Activated T-cell treated with anti-CD3 and anti-CD28 coated beads, Interleukin-2, amount 50 U/mL, for 72 hours (primary cell): ENCODE measurements at regions not wholly inside any gene's neighbourhood (a gene's known extent, or its start where the extent isn't known, plus 50 kb on each side); places are given as distances from the start of the nearest gene placed in this dataset.
A peak's percentile ranks its signal among the peaks of the same experiment; 100 is the strongest.
"Not testable (repeated sequence)": the region's sequence is repeated elsewhere in the genome, so short reads cannot be mapped to it uniquely, and the experiment has no call there.

Experiments used
- ATAC-seq, 2 donors: fragments of 150-1000 bp; cut with Tn5 transposase; replicated peaks in 1 of 2; 2 replicates each; pipeline ENCODE4 v1.10.0; 2021; ENCODE audit warnings: moderate library complexity in 2 of 2, mild to moderate bottlenecking in 1 of 2
- DNase-seq, 2 donors: peaks; one replicate each; pipeline ENCODE4 v3.0.0; 2021 to 2022; ENCODE audit warnings: mixed read lengths in 1 of 2
- H3K27ac Mint-ChIP-seq: one replicate; pipeline ENCODE4 v1.8.0; 2022; ENCODE audit warnings: mild to moderate bottlenecking, moderate library complexity, mixed read lengths
- H3K27me3 Mint-ChIP-seq: one replicate; pipeline ENCODE4 v1.8.0; 2022; ENCODE audit warnings: low read depth, mixed read lengths
- H3K36me3 Mint-ChIP-seq, 2 donors: one replicate each; pipeline ENCODE4 v1.8.0; 2022; ENCODE audit warnings: mixed read lengths in 2 of 2, mild to moderate bottlenecking in 1 of 2; ENCODE audit not compliant: insufficient read depth in 2 of 2
- H3K4me1 Mint-ChIP-seq: one replicate; pipeline ENCODE4 v1.8.0; 2022; ENCODE audit warnings: low read depth, mixed read lengths
- H3K4me3 Mint-ChIP-seq, 2 donors: one replicate each; pipeline ENCODE4 v1.8.0; 2022; ENCODE audit warnings: mild to moderate bottlenecking in 2 of 2, mixed read lengths in 2 of 2, moderate library complexity in 2 of 2
- H3K9me3 Mint-ChIP-seq, 2 donors: one replicate each; pipeline ENCODE4 v1.8.0; 2022; ENCODE audit warnings: mixed read lengths in 2 of 2

DNA sequence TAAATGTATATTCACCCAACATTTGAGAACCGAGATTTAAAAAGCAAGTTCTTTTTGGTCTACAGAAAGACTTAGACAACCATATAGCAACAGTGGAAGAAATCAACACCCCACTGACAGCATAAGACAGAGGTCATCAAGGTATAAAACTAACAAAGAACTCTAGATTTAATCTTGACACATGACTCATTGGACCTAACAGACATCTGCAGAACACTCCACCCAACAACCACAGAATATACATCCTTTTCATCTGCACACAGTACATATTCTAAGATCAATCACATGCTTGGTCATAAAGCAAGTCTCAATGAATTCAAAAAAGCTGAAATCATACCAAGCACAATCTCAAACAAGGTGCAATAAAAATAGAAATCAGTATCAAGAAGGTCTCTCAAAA, 65.8 kb downstream of the SPIN4 start:
- DNase-seq (no peak), ATAC-seq (no peak)
- Mint-ChIP-seq H3K4me1 (no peaks in the 10 kb centered on the region), H3K27ac (no peak overlapping the region), H3K27me3 (no peaks in the 10 kb centered on the region), H3K36me3 (peaks cover 0 to under 1% of the 10 kb centered on the region in 2 donors), H3K9me3 (peaks cover 1 to 2% of the 10 kb centered on the region in 2 donors), H3K4me3 (no peak overlapping the region)

DNA sequence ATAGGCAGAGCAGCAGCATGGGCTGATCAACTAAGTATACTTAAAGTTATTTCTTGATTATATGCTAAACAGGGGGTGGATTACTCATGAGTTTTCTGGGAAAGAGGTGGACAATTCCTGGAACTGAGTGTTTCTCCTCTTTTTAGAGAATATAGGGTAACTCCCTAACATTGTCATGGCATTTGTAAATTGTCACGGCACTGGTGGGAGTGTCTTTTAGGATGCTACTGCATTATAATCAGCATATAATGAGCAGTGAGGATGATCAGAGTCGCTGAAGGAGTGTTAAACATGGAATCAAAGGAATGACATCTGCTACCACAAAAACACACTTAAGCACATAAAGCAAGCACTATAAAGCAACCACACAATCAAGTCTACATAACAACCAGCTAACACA, 66.5 kb downstream of the SPIN4 start:
- no peak for DNase-seq
- no peaks in the 10 kb centered on the region for H3K4me1 Mint-ChIP-seq
- H3K27ac Mint-ChIP-seq = no peak overlapping the region
- H3K4me3 Mint-ChIP-seq = no peak overlapping the region
- H3K9me3 Mint-ChIP-seq = peaks cover 1 to 2% of the 10 kb centered on the region in 2 donors
- no peaks in the 10 kb centered on the region for H3K36me3 Mint-ChIP-seq
- no peak for ATAC-seq
- no peaks in the 10 kb centered on the region for H3K27me3 Mint-ChIP-seq

DNA sequence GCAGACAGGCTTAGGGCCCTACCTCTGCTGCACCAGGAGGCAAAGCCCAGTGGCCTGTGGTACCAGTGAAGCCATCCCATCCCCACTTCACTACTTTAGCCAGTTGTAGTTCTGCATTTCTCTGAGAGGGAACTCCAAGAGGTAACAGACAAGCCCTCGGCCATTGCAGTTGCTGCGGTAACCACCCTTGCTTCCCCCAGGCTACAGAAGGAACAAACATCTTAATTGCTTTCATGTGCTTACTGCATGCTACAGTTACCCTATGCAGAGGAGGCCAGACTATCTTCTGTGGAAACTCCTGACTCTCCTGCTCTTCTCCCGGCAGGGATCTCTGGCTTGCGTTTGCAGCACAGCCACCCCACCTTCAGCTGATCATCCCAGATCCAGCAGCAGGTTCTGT, 67.8 kb downstream of the SPIN4 start:
- Mint-ChIP-seq H3K36me3 (no peaks in the 10 kb centered on the region), H3K4me1 (no peaks in the 10 kb centered on the region), H3K4me3 (no peak overlapping the region), H3K27ac (no peak overlapping the region), H3K27me3 (no peaks in the 10 kb centered on the region), H3K9me3 (peaks cover 1 to 2% of the 10 kb centered on the region in 2 donors)
- ATAC-seq = no peak
- DNase-seq = no peak

DNA sequence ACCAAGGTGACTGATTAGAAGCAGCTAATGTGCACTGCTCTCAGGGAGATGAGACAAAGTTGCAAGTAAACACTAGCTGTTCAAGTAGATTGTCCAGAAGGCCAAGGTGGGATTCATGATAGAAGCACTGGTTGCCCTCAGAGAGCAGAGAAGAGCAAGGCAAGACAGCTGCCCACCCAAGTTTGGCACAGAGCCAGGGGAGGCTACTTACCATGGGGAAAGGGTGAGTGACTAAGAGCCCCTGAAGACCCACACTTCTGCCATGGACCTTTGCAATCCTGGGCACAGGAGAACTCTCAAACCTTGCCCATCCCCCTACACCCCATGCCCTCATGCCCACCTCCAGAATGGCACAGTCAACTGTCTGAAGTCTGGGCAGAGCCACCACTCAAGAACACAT, 68.3 kb downstream of the SPIN4 start:
- no peak for ATAC-seq

DNA sequence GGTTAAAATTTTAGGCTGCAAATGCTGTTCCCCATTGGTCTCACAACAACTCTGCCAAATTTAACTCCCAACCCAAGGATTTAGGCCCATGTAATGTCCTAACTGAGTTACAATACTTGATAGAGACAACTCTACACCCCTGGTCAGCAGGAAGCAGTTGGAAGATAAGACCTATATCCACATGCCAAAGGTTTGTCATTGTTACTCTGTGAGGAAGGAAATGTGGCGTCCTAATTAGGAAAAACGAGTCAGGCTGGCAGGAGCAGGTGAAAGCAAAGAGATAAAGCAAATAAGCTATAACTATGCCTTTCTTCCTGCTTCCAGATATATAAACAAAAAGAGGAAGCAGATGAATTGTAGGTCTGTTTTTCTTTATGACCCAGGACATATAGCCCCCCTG, 69.1 kb downstream of the SPIN4 start:
- Mint-ChIP-seq H3K36me3 (no peaks in the 10 kb centered on the region), H3K9me3 (no peaks in the 10 kb centered on the region), H3K4me1 (no peaks in the 10 kb centered on the region), H3K4me3 (no peak overlapping the region), H3K27ac (no peak overlapping the region), H3K27me3 (no peaks in the 10 kb centered on the region)
- ATAC-seq = no peak
- DNase-seq = no peak

More for the DNA sequence above, 68.3 kb downstream of the SPIN4 start:
- Mint-ChIP-seq H3K27ac (no peak overlapping the region), H3K4me3 (no peak overlapping the region), H3K36me3 (no peaks in the 10 kb centered on the region), H3K9me3 (peaks cover 1 to 2% of the 10 kb centered on the region in 2 donors), H3K27me3 (no peaks in the 10 kb centered on the region), H3K4me1 (no peaks in the 10 kb centered on the region)
- DNase-seq = no peak

DNA sequence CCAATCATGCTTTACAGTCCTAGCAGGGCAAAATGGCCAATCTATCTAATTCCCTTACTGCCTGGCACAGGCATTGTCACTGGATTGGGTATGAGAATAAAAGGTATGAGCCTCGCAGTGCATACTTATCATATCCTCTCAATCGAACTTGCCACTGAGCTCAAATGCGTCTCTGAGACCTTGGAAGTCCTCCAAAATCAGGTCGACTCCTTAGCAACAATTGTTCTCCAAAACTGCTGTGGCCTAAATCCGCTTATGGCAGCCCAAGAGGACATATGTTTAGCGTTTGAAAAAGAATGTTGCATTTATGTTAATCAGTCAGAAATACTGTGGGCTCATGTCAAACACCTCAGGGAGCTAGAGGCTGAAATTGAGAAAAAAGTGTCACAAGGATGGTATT, 69.7 kb downstream of the SPIN4 start:
- DNase-seq (no peak), ATAC-seq (no peak)
- Mint-ChIP-seq H3K27me3 (no peaks in the 10 kb centered on the region), H3K4me3 (no peak overlapping the region), H3K27ac (no peak overlapping the region), H3K36me3 (no peaks in the 10 kb centered on the region), H3K9me3 (no peaks in the 10 kb centered on the region), H3K4me1 (no peaks in the 10 kb centered on the region)

DNA sequence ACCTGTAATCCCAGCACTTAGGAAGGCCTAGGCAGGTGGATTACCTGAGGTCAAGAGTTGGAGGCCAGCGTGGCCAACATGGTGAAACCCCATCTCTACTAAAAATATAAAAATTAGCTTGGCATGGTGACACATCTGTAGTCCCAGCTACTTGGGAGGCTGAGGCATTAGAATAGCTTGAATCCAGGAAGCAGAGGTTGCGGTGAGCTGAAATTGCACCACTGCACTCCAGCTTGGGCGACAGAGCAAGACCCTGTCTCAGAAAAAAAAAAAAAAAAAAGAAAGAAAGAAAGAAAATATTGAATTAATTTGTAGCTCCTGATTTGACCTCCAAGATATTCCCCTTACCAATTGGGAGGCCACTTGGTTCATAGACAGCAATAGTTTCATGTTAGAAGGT, 73.7 kb downstream of the SPIN4 start:
- not testable (repeated sequence) for ATAC-seq, H3K36me3 Mint-ChIP-seq, H3K9me3 Mint-ChIP-seq, H3K4me1 Mint-ChIP-seq, DNase-seq, H3K27ac Mint-ChIP-seq, H3K4me3 Mint-ChIP-seq
- peaks cover 11% of the 10 kb centered on the region for H3K27me3 Mint-ChIP-seq

DNA sequence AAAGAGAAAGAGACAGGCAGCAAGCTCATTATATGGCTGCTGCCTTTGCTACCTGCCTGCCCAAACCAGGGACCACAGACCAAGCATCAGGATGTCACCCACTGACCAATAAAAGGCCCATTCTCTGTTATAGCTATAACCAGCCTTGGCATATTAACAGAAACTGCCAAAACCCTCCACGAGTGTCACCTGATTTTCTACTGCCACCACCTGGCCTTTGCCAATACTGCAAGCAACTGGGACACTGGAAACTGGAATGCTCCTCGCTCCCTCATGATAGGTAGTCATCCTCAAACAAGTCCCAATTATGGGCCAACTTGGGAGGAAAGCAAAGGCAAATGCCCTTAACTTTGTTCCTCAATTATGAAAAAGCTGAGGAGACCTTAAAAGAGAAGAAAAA, 76.0 kb downstream of the SPIN4 start:
- no peaks in the 10 kb centered on the region for H3K36me3 Mint-ChIP-seq
- peaks cover 11% of the 10 kb centered on the region for H3K27me3 Mint-ChIP-seq
- H3K27ac Mint-ChIP-seq = no peak overlapping the region
- H3K9me3 Mint-ChIP-seq = no peaks in the 10 kb centered on the region
- ATAC-seq (no peak), DNase-seq (peak; percentile 8 to 22)
- no peak overlapping the region for H3K4me3 Mint-ChIP-seq
- H3K4me1 Mint-ChIP-seq = no peaks in the 10 kb centered on the region

DNA sequence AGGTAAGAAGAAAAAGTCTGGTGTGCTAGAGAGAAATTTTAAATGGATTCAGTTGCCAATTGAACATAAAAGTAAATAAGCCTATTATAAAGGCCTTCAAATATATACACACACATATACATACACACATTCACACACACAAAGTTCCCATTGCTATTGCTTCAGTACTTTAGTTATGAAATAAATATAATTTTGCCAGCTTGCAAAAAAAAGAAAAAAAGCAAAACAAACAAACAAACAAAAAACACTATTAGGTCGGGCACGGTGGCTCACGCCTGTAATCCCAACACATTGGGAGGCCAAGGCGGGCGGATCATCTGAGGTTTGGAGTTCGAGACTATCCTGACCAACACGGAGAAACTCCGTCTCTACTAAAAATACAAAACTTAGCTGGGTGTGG, 80.3 kb downstream of the SPIN4 start:
- no peak for ATAC-seq
- no peak for DNase-seq

DNA sequence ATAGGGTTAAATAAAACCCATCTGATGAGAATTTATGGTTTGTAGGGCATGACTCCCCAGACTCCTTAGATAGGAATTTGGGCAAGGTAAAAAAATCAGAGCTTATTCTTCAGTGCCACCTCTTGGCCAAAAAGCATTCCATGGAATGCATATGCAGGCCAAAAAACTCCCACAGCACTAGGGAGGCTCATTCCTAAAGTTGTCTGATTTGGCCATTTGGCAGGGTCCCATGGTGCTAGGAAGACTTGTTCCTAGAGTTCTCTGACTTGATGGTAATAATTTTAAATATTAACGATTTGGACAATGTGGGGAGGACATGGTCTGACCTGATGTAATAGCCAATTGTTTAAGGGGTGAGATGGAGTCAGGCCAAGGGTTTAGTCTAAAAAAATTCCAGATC, 93.0 kb downstream of the SPIN4 start:
- ATAC-seq (no peak), DNase-seq (no peak)
- Mint-ChIP-seq H3K27me3 (no peaks in the 10 kb centered on the region), H3K36me3 (no peaks in the 10 kb centered on the region), H3K4me3 (no peak overlapping the region), H3K4me1 (no peaks in the 10 kb centered on the region), H3K27ac (no peak overlapping the region), H3K9me3 (no peaks in the 10 kb centered on the region)

More for the DNA sequence above, 80.3 kb downstream of the SPIN4 start:
- Mint-ChIP-seq H3K4me3 (no peak overlapping the region), H3K27ac (no peak overlapping the region), H3K4me1 (no peaks in the 10 kb centered on the region), H3K9me3 (no peaks in the 10 kb centered on the region), H3K27me3 (peaks cover 11% of the 10 kb centered on the region), H3K36me3 (no peaks in the 10 kb centered on the region)

DNA sequence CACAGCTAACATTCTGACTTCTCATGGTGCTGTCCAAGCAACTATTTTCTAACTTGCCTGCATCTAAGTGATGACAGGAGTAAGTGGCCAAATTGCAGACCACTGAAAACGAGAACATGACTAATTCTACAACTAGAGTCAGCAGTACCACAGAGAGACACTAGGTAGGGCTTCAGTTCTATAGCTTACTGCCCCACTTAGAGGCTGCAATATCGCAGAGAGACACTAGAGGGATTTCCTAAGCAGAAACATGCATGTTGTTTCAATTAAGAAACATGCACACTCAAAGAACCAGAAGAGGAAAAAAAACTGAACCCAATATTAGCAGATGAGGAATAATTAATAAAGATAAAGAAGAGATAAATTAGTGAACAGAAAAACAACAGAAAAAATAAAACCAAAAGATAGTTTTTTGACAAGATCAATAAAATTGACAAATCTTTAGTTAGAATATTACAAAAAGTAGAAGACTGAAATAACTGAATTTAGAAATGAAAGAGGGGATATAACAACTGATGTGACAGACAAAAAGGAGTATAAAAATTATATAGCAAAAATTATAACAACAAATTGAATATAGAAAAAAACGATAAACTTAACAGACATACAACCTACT, 100.8 kb downstream of the SPIN4 start:
- H3K27me3 Mint-ChIP-seq = no peaks in the 10 kb centered on the region
- ATAC-seq (peak; percentile 87 to 88), DNase-seq (peak; percentile 34 to 51)
- no peaks in the 10 kb centered on the region for H3K4me1 Mint-ChIP-seq
- no peak overlapping the region for H3K4me3 Mint-ChIP-seq
- H3K36me3 Mint-ChIP-seq = no peaks in the 10 kb centered on the region
- no peak overlapping the region for H3K27ac Mint-ChIP-seq
- H3K9me3 Mint-ChIP-seq = no peaks in the 10 kb centered on the region

DNA sequence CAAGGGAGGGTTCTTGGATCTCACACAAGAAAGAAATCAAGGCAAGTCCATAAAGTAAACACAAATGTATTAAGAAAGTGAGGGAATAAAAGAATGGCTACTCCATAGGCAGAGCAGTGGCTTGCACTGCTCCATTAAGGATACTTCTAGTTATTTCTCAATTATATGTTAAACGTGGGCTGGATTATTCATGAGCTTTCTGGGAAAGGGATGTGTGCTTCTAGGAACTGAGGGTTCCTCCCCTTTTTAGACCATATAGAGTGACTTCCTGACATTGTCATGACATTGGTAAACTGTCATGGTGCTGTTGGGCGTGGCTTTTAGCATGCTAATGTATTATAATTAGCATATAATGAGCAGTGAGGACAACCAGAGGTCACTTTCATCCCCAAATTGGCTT, 108.4 kb downstream of the SPIN4 start:
- not testable (repeated sequence) for H3K27ac Mint-ChIP-seq, H3K4me3 Mint-ChIP-seq, H3K4me1 Mint-ChIP-seq, ATAC-seq, DNase-seq, H3K36me3 Mint-ChIP-seq, H3K27me3 Mint-ChIP-seq, H3K9me3 Mint-ChIP-seq

DNA sequence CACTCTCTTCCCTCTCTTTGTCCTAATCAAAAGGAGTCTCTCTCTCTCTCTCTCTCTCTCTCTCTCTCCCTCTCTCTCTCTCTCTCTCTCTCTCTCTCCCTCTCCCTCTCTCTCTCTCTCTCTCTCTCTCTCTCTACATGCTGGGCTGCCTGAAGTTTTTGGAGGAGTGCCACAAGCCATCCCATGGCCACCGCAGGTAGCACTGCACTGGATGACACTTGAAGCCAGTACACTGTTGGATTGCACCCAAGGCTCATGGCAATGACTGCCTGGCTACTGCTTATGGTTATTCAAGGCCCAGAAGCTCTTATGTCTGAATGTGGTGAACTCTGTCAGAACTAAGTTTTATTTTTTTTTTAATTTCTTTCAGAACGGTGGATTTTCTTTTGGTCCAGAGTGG, 115.2 kb downstream of the SPIN4 start:
- H3K9me3 Mint-ChIP-seq, H3K27me3 Mint-ChIP-seq, H3K36me3 Mint-ChIP-seq, ATAC-seq, DNase-seq, H3K4me3 Mint-ChIP-seq, H3K4me1 Mint-ChIP-seq, H3K27ac Mint-ChIP-seq: not testable (repeated sequence)

DNA sequence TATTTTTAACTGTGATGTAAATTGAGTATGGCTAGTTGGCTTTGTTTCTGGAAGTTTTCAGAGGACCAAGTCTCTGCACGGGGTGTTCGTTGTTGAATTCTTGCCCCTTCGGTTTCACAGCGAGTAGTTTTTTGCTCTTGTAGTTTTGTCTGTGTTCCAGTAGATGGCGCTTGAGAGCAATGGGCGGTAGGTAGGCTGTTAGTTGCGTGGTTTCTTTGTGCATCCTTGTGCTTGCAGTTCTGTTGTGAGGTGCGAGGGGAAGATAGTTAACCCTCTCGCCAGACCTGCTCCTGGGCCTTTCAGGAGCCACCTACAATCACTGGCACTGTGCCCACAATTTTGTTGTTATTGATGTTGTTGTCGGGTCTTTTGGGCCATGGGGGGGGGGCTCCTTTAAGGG, 118.1 kb downstream of the SPIN4 start:
- H3K9me3 Mint-ChIP-seq, DNase-seq, H3K27ac Mint-ChIP-seq, H3K4me1 Mint-ChIP-seq, H3K4me3 Mint-ChIP-seq, H3K27me3 Mint-ChIP-seq, ATAC-seq, H3K36me3 Mint-ChIP-seq: not testable (repeated sequence)
